OCI-LY7 (cell line): ENCODE measurements at regions not wholly inside any gene's neighbourhood (a gene's known extent, or its start where the extent isn't known, plus 50 kb on each side); places are given as distances from the start of the nearest gene placed in this dataset.

Experiments used
- EZH2phosphoT487 ChIP-seq: fragments of 200-600 bp; sonication (generic); IDR thresholded peaks from 2 replicates; pipeline ENCODE4 v1.6.1; 2018; ENCODE audit warnings: low read depth, borderline replicate concordance, mild to moderate bottlenecking, mixed run types, antibody characterized with exemption, low read length, moderate library complexity, mixed read lengths
- TF ChIP-seq, protein P1 (sequence below): fragments of 200-600 bp; sonication (generic); conservative IDR thresholded peaks from 2 replicates; pipeline ENCODE4 v1.5.1; 2014; ENCODE audit warnings: mild to moderate bottlenecking, antibody characterized with exemption, low read length, moderate library complexity, mixed read lengths

DNA sequence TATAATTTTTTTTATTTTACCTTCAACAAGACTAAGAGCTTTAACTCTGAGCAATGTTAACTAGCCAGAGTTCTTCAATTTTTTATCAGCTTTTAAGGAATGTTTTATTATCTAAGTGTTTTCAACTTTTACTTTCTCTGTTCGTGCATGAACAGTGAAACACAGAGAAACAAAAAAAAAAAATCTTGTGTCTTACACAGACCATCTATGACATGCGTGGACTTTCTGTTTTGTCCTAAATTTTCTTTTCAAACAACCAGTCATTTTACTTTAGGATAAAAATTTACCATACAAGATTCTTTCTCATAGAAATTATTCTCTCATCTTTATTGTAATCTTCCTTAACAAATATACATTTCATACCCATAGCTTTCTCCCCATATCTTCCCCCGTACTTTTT is 731.9 kb upstream of the PCDH10 start:
- TF ChIP-seq, protein P1, sequence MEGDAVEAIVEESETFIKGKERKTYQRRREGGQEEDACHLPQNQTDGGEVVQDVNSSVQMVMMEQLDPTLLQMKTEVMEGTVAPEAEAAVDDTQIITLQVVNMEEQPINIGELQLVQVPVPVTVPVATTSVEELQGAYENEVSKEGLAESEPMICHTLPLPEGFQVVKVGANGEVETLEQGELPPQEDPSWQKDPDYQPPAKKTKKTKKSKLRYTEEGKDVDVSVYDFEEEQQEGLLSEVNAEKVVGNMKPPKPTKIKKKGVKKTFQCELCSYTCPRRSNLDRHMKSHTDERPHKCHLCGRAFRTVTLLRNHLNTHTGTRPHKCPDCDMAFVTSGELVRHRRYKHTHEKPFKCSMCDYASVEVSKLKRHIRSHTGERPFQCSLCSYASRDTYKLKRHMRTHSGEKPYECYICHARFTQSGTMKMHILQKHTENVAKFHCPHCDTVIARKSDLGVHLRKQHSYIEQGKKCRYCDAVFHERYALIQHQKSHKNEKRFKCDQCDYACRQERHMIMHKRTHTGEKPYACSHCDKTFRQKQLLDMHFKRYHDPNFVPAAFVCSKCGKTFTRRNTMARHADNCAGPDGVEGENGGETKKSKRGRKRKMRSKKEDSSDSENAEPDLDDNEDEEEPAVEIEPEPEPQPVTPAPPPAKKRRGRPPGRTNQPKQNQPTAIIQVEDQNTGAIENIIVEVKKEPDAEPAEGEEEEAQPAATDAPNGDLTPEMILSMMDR = no peak
- TF ChIP-seq EZH2phosphoT487 = no peak
